Activated CD4-positive, alpha-beta memory T cell treated with anti-CD3 and anti-CD28 coated beads, Interleukin-2, amount 10 ng/mL, durations not matched to agents 7 days and 5 days (primary cell): ENCODE measurements at regions not wholly inside any gene's neighbourhood (a gene's known extent, or its start where the extent isn't known, plus 50 kb on each side); places are given as distances from the start of the nearest gene placed in this dataset.
"Not testable (repeated sequence)": the region's sequence is repeated elsewhere in the genome, so short reads cannot be mapped to it uniquely, and the experiment has no call there.

Source experiments
- CTCF ChIA-PET: fragments of 350-600 bp; sonication (Branson Sonifier 250); formaldehyde crosslinking; loops from one replicate; lab custom pipeline; 2021; ENCODE audit warnings: antibody characterized with exemption, inconsistent platforms; lab: Charles Lee
- POLR2A ChIA-PET: fragments of 350-600 bp; sonication (Branson Sonifier 250); formaldehyde crosslinking; loops from one replicate; lab custom pipeline; 2021; ENCODE audit warnings: antibody characterized with exemption; lab: Charles Lee
- DNase-seq: peaks from one replicate; pipeline ENCODE4 v3.0.0-alpha.2; 2020
- H3K27ac Mint-ChIP-seq: one replicate; pipeline ENCODE4 v1.8.0; 2021; ENCODE audit warnings: mild to moderate bottlenecking, mixed read lengths
- H3K27me3 Mint-ChIP-seq: one replicate; pipeline ENCODE4 v1.8.0; 2021; ENCODE audit warnings: mixed read lengths
- H3K36me3 Mint-ChIP-seq: one replicate; pipeline ENCODE4 v1.8.0; 2021; ENCODE audit warnings: low read depth, mixed read lengths
- H3K4me1 Mint-ChIP-seq: one replicate; pipeline ENCODE4 v1.8.0; 2021; ENCODE audit warnings: mixed read lengths
- H3K4me3 Mint-ChIP-seq: one replicate; pipeline ENCODE4 v1.8.0; 2021; ENCODE audit warnings: mild to moderate bottlenecking, mixed read lengths
- H3K9me3 Mint-ChIP-seq: one replicate; pipeline ENCODE4 v1.8.0; 2021; ENCODE audit warnings: mixed read lengths

- H3K4me3 Mint-ChIP-seq, POLR2A ChIA-PET, DNase-seq, H3K27me3 Mint-ChIP-seq, H3K27ac Mint-ChIP-seq, H3K9me3 Mint-ChIP-seq, H3K36me3 Mint-ChIP-seq: not testable (repeated sequence)
- H3K4me1 Mint-ChIP-seq, result peaks cover 17% of the 10 kb centered on the region
- CTCF ChIA-PET, result interaction anchor here (1.3 kb wide), 1 partner anchor 64 kb away, joined by 3 read pairs; no protein-coding TSS in a partner anchor
Measured at GRCh38 chr7:89624155-89624554, 530.1 kb upstream of the STEAP1 start.

GRCh38 chr7:89648509-89648908, 505.8 kb upstream of the STEAP1 start:
- no peak for DNase-seq
- Mint-ChIP-seq H3K4me3 (no peak overlapping the region), H3K4me1 (no peaks in the 10 kb centered on the region), H3K9me3 (no peaks in the 10 kb centered on the region), H3K36me3 (no peaks in the 10 kb centered on the region), H3K27me3 (no peaks in the 10 kb centered on the region), H3K27ac (no peak overlapping the region)
- CTCF ChIA-PET, result no interaction called here
- POLR2A ChIA-PET, result no interaction called here

- no peak for DNase-seq
- Mint-ChIP-seq H3K4me1 (no peaks in the 10 kb centered on the region), H3K36me3 (no peaks in the 10 kb centered on the region), H3K9me3 (no peaks in the 10 kb centered on the region), H3K27ac (no peak overlapping the region), H3K27me3 (no peaks in the 10 kb centered on the region), H3K4me3 (no peak overlapping the region)
- ChIA-PET POLR2A (no interaction called here), CTCF (interaction anchor here (0.6 kb wide), 1 partner anchor 1283 kb away, joined by 3 read pairs; no protein-coding TSS in a partner anchor)
Measured at GRCh38 chr7:89655946-89656345, 498.3 kb upstream of the STEAP1 start.

- ChIA-PET CTCF (no interaction called here), POLR2A (no interaction called here)
- H3K9me3 Mint-ChIP-seq, result peaks cover 4% of the 10 kb centered on the region
- H3K4me1 Mint-ChIP-seq, result no peaks in the 10 kb centered on the region
- no peak for DNase-seq
- no peaks in the 10 kb centered on the region for H3K27me3 Mint-ChIP-seq
- no peak overlapping the region for H3K27ac Mint-ChIP-seq
- no peaks in the 10 kb centered on the region for H3K36me3 Mint-ChIP-seq
- H3K4me3 Mint-ChIP-seq, result no peak overlapping the region
Measured at GRCh38 chr7:89661876-89662275, 492.4 kb upstream of the STEAP1 start.

- CTCF ChIA-PET, result interaction anchor here (0.7 kb wide), 1 partner anchor 208 kb away, joined by 4 read pairs; no protein-coding TSS in a partner anchor
- no peak overlapping the region for H3K27ac Mint-ChIP-seq
- no peak for DNase-seq
- no peaks in the 10 kb centered on the region for H3K4me1 Mint-ChIP-seq
- no peaks in the 10 kb centered on the region for H3K36me3 Mint-ChIP-seq
- H3K4me3 Mint-ChIP-seq, result no peak overlapping the region
- peaks cover 4% of the 10 kb centered on the region for H3K9me3 Mint-ChIP-seq
- H3K27me3 Mint-ChIP-seq, result no peaks in the 10 kb centered on the region
- POLR2A ChIA-PET, result no interaction called here
Measured at GRCh38 chr7:89666136-89666835, 488.0 kb upstream of the STEAP1 start.

GRCh38 chr7:89680161-89680560, 474.1 kb upstream of the STEAP1 start:
- CTCF ChIA-PET, result no interaction called here
- Mint-ChIP-seq H3K27ac (no peak overlapping the region), H3K27me3 (no peaks in the 10 kb centered on the region), H3K4me1 (no peaks in the 10 kb centered on the region), H3K36me3 (no peaks in the 10 kb centered on the region), H3K4me3 (no peak overlapping the region), H3K9me3 (no peaks in the 10 kb centered on the region)
- POLR2A ChIA-PET, result no interaction called here
- no peak for DNase-seq

GRCh38 chr7:89681448-89681847, 472.8 kb upstream of the STEAP1 start:
- Mint-ChIP-seq H3K9me3 (no peaks in the 10 kb centered on the region), H3K4me3 (no peak overlapping the region), H3K4me1 (no peaks in the 10 kb centered on the region), H3K27me3 (no peaks in the 10 kb centered on the region), H3K27ac (no peak overlapping the region), H3K36me3 (no peaks in the 10 kb centered on the region)
- DNase-seq, result no peak
- CTCF ChIA-PET, result no interaction called here
- POLR2A ChIA-PET, result no interaction called here

GRCh38 chr7:89685287-89685686, 469.0 kb upstream of the STEAP1 start:
- H3K4me1 Mint-ChIP-seq, result no peaks in the 10 kb centered on the region
- H3K36me3 Mint-ChIP-seq, result no peaks in the 10 kb centered on the region
- ChIA-PET CTCF (no interaction called here), POLR2A (no interaction called here)
- H3K27ac Mint-ChIP-seq, result no peak overlapping the region
- no peak overlapping the region for H3K4me3 Mint-ChIP-seq
- H3K9me3 Mint-ChIP-seq, result no peaks in the 10 kb centered on the region
- DNase-seq, result no peak
- H3K27me3 Mint-ChIP-seq, result no peaks in the 10 kb centered on the region

GRCh38 chr7:89687211-89687610, 467.1 kb upstream of the STEAP1 start:
- ChIA-PET POLR2A (no interaction called here), CTCF (interaction anchor here (1.1 kb wide), 1 partner anchor 63 kb away, joined by 3 read pairs; no protein-coding TSS in a partner anchor)
- DNase-seq, result no peak
- Mint-ChIP-seq H3K4me1 (no peaks in the 10 kb centered on the region), H3K27ac (no peak overlapping the region), H3K36me3 (no peaks in the 10 kb centered on the region), H3K27me3 (no peaks in the 10 kb centered on the region), H3K4me3 (no peak overlapping the region), H3K9me3 (peaks cover 3% of the 10 kb centered on the region)

- peaks cover 5% of the 10 kb centered on the region for H3K9me3 Mint-ChIP-seq
- no peak overlapping the region for H3K4me3 Mint-ChIP-seq
- H3K27ac Mint-ChIP-seq, result no peak overlapping the region
- ChIA-PET POLR2A (no interaction called here), CTCF (no interaction called here)
- DNase-seq, result no peak
- H3K36me3 Mint-ChIP-seq, result no peaks in the 10 kb centered on the region
- H3K4me1 Mint-ChIP-seq, result no peaks in the 10 kb centered on the region
- no peaks in the 10 kb centered on the region for H3K27me3 Mint-ChIP-seq
Measured at GRCh38 chr7:89695241-89695640, 459.0 kb upstream of the STEAP1 start.

GRCh38 chr7:89714131-89714530, 440.1 kb upstream of the STEAP1 start:
- Mint-ChIP-seq H3K9me3 (no peaks in the 10 kb centered on the region), H3K27ac (no peak overlapping the region), H3K36me3 (no peaks in the 10 kb centered on the region), H3K4me1 (no peaks in the 10 kb centered on the region), H3K4me3 (no peak overlapping the region), H3K27me3 (no peaks in the 10 kb centered on the region)
- no peak for DNase-seq
- POLR2A ChIA-PET, result no interaction called here
- CTCF ChIA-PET, result no interaction called here

GRCh38 chr7:89718941-89719340, 435.3 kb upstream of the STEAP1 start:
- CTCF ChIA-PET, POLR2A ChIA-PET, H3K4me3 Mint-ChIP-seq, H3K4me1 Mint-ChIP-seq, H3K27ac Mint-ChIP-seq, H3K27me3 Mint-ChIP-seq, H3K9me3 Mint-ChIP-seq, DNase-seq, H3K36me3 Mint-ChIP-seq: not testable (repeated sequence)

GRCh38 chr7:89728481-89728880, 425.8 kb upstream of the STEAP1 start:
- Mint-ChIP-seq H3K27me3 (no peaks in the 10 kb centered on the region), H3K27ac (no peak overlapping the region), H3K4me3 (no peak overlapping the region), H3K36me3 (no peaks in the 10 kb centered on the region), H3K4me1 (no peaks in the 10 kb centered on the region), H3K9me3 (no peaks in the 10 kb centered on the region)
- POLR2A ChIA-PET, result no interaction called here
- CTCF ChIA-PET, result no interaction called here
- DNase-seq, result no peak

GRCh38 chr7:89731751-89732445, 422.4 kb upstream of the STEAP1 start:
- DNase-seq, result no peak
- CTCF ChIA-PET, result no interaction called here
- H3K27me3 Mint-ChIP-seq, result no peaks in the 10 kb centered on the region
- peaks cover 7% of the 10 kb centered on the region for H3K9me3 Mint-ChIP-seq
- H3K36me3 Mint-ChIP-seq, result no peaks in the 10 kb centered on the region
- H3K4me1 Mint-ChIP-seq, result no peaks in the 10 kb centered on the region
- H3K4me3 Mint-ChIP-seq, result no peak overlapping the region
- no peak overlapping the region for H3K27ac Mint-ChIP-seq
- POLR2A ChIA-PET, result no interaction called here
